Endothelial cell of umbilical vein (primary cell): ENCODE measurements at regions not wholly inside any gene's neighbourhood (a gene's known extent, or its start where the extent isn't known, plus 50 kb on each side); places are given as distances from the start of the nearest gene placed in this dataset.

Experiments
- BruUV-seq: library from RNA; stranded (reverse); fragments of 400-500 nt; replicated peaks from 2 replicates; lab custom pipeline; 2021; lab: Mats Ljungman, UMichigan
- CTCF ChIA-PET: fragments of 300-600, 350-600 bp; sonication (Branson Sonifier 250); formaldehyde crosslinking; loops from one replicate; lab custom pipeline; 2021; ENCODE audit warnings: antibody characterized with exemption, inconsistent platforms; lab: Charles Lee
- POLR2A ChIA-PET: fragments of 300-600, 350-600 bp; sonication (Branson Sonifier 250); formaldehyde crosslinking; loops from one replicate; lab custom pipeline; 2021; ENCODE audit warnings: antibody characterized with exemption, inconsistent platforms; lab: Charles Lee
- DNase-seq: peaks from one replicate; pipeline ENCODE4 v3.0.0-alpha.2; 2011; ENCODE audit warnings: low read depth, low spot score
- FAIRE-seq: peaks from 2 replicates; lab custom pipeline; 2011; peaks lifted over from hg19 to GRCh38; lab: Jason Lieb, UNC
- H2AFZ ChIP-seq: 2 replicates; pipeline ENCODE4 v1.6.0; 2012; ENCODE audit warnings: low read depth, low read length, control low read depth, inconsistent platforms
- H3K27ac ChIP-seq: 2 replicates; pipeline ENCODE4 v1.5.1; 2011; ENCODE audit warnings: low read depth, mild to moderate bottlenecking, control low read depth, low read length, moderate library complexity; ENCODE audit not compliant: insufficient read depth
- H3K27me3 ChIP-seq, 2 experiments: 2 replicates each; pipeline versions ENCODE4 v1.6.0 to v1.6.1; 2011; ENCODE audit warnings: low read length in 2 of 2, mixed read lengths in 1 of 2; ENCODE audit not compliant: control insufficient read depth in 2 of 2, insufficient read depth in 2 of 2
- H3K36me3 ChIP-seq, 2 experiments: 2 replicates in 1 of 2; 3 replicates in 1 of 2; pipeline ENCODE4 v1.5.1; 2011; ENCODE audit warnings: low read length in 2 of 2, mild to moderate bottlenecking in 1 of 2, moderate library complexity in 1 of 2; ENCODE audit not compliant: control insufficient read depth in 2 of 2, insufficient read depth in 2 of 2; ENCODE audit errors: extremely low read depth in 1 of 2
- H3K4me1 ChIP-seq: 3 replicates; pipeline ENCODE4 v1.5.1; 2011; ENCODE audit warnings: mild to moderate bottlenecking, low read length; ENCODE audit not compliant: control insufficient read depth, insufficient read depth; ENCODE audit errors: extremely low read depth
- H3K4me2 ChIP-seq: 2 replicates; pipeline ENCODE4 v1.6.1; 2011; ENCODE audit warnings: low read length, control low read depth, mixed read lengths; ENCODE audit not compliant: insufficient read depth
- H3K4me3 ChIP-seq, 3 experiments: fragments of 200-600 bp in 1 of 3; sonication (generic), shearing (Covaris generic) in 1 of 3; replicated peaks in 1 of 3; 2 replicates each; pipeline ENCODE4 v1.5.1; 2011 to 2016; ENCODE audit warnings: control low read depth in 3 of 3, low read length in 3 of 3, mild to moderate bottlenecking in 2 of 3, inconsistent platforms in 1 of 3, low read depth in 1 of 3, moderate library complexity in 1 of 3; ENCODE audit not compliant: insufficient read depth in 1 of 3
- H3K79me2 ChIP-seq: 2 replicates; pipeline ENCODE4 v1.6.0; 2012; ENCODE audit warnings: low read length, inconsistent platforms; ENCODE audit not compliant: control insufficient read depth, insufficient read depth
- H3K9ac ChIP-seq: replicated peaks from 2 replicates; pipeline ENCODE3; 2011; ENCODE audit warnings: low read length, control low read depth; ENCODE audit not compliant: insufficient read depth; ENCODE audit errors: extremely low read depth
- H3K9me1 ChIP-seq: replicated peaks from 3 replicates; pipeline ENCODE4 v1.6.0; 2011; ENCODE audit warnings: mild to moderate bottlenecking, low read length; ENCODE audit not compliant: control insufficient read depth, insufficient read depth; ENCODE audit errors: extremely low read depth
- H3K9me3 ChIP-seq: replicated peaks from 2 replicates; pipeline ENCODE4 v1.5.1; 2012; ENCODE audit warnings: low read length, inconsistent platforms; ENCODE audit not compliant: control insufficient read depth, insufficient read depth
- H4K20me1 ChIP-seq: replicated peaks from 2 replicates; pipeline ENCODE3; 2011; ENCODE audit warnings: mild to moderate bottlenecking, low read length; ENCODE audit not compliant: control insufficient read depth, insufficient read depth; ENCODE audit errors: extremely low read depth
- EZH2 ChIP-seq: IDR thresholded peaks from 2 replicates; pipeline ENCODE4 v1.6.1; 2012; ENCODE audit warnings: borderline replicate concordance, low read depth, mild to moderate bottlenecking, moderate library complexity, low read length, inconsistent platforms; ENCODE audit not compliant: severe bottlenecking
- FOS ChIP-seq: IDR thresholded peaks from 2 replicates; pipeline ENCODE4 v1.6.1; 2011; ENCODE audit warnings: mild to moderate bottlenecking, low read length, moderate library complexity, borderline replicate concordance; ENCODE audit not compliant: insufficient read depth
- GATA2 ChIP-seq: IDR thresholded peaks from 2 replicates; pipeline ENCODE4 v1.7.0; 2011; ENCODE audit warnings: low read depth, mild to moderate bottlenecking, moderate library complexity, mixed read lengths, low read length; ENCODE audit not compliant: insufficient read length, insufficient read depth
- JUN ChIP-seq: IDR thresholded peaks from 2 replicates; pipeline ENCODE4 v1.6.1; 2011; ENCODE audit warnings: borderline replicate concordance, low read depth; ENCODE audit not compliant: insufficient read length, insufficient read depth
- MYC ChIP-seq: IDR thresholded peaks from one replicate; pipeline ENCODE4 v1.6.1; 2011; ENCODE audit warnings: mild to moderate bottlenecking, low read depth, low read length
- POLR2A ChIP-seq: IDR thresholded peaks from 2 replicates; pipeline ENCODE4 v1.6.1; 2012; ENCODE audit warnings: low read depth, mild to moderate bottlenecking, control low read depth, low read length
- POLR2AphosphoS5 ChIP-seq: IDR thresholded peaks from 2 replicates; pipeline ENCODE4 v1.6.1; 2012; ENCODE audit warnings: low read depth, mild to moderate bottlenecking, control low read depth, low read length, moderate library complexity; ENCODE audit not compliant: insufficient read depth
- dilution Hi-C: fragments of 300-500 bp; cut with MboI; formaldehyde crosslinking; loops from one replicate; pipeline ENCODE4 v1.15.0; 2019; ENCODE audit warnings: low sequenced_read_pairs; ENCODE audit not compliant: extremely low pct_ligation_motif_present
- intact Hi-C: fragments of 100-400 bp; cut with micrococcal nuclease; formaldehyde crosslinking; loops from one replicate; pipeline ENCODE4 v1.10.0; 2022
- TF ChIP-seq, protein P1 (sequence below), 2 donors: IDR thresholded peaks; 1 replicate in 1 of 2; 2 replicates in 1 of 2; pipeline ENCODE4 v1.5.1; 2011; ENCODE audit warnings: low read length in 2 of 2, mild to moderate bottlenecking in 2 of 2, moderate library complexity in 2 of 2, control low read depth in 1 of 2, inconsistent platforms in 1 of 2, low read depth in 1 of 2; ENCODE audit not compliant: insufficient read depth in 1 of 2; ENCODE audit errors: extremely low read depth in 1 of 2
- TF ChIP-seq, protein P2 (sequence below): IDR thresholded peaks from 2 replicates; pipeline ENCODE4 v1.6.1; 2011; ENCODE audit not compliant: insufficient read depth, insufficient read length

DNA sequence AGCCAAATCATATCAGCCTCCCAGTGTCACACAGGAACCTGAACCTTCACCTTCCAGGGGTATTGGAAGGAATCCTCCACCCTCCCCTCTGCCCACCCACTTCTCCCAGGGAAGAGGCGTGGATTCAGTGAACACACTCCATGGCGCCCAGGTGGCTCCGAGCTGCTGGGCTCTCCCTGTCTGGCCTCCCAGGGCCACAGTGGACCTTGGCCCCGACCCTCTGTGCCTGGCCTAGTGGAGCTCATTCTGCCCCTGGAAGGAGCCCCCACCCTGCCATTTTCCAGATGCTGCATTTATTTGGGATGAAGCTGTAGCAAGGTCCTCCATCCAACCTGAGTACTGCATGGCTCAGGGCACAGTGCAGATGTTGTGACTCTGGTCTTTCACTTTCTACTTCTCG lies 1340.1 kb downstream of the TBC1D22A start:
- Histone ChIP-seq H3K4me2 (no peak overlapping the region), H3K9ac (no peak overlapping the region), H3K9me3 (peaks cover 9% of the 10 kb centered on the region), H3K27me3 (no peaks in the 10 kb centered on the region), H4K20me1 (no peaks in the 10 kb centered on the region), H3K4me3 (no peak overlapping the region), H3K27ac (no peak overlapping the region), H2AFZ (no peak overlapping the region), H3K9me1 (no peaks in the 10 kb centered on the region), H3K79me2 (no peaks in the 10 kb centered on the region), H3K36me3 (no peaks in the 10 kb centered on the region), H3K4me1 (no peaks in the 10 kb centered on the region)
- TF ChIP-seq, protein P1, sequence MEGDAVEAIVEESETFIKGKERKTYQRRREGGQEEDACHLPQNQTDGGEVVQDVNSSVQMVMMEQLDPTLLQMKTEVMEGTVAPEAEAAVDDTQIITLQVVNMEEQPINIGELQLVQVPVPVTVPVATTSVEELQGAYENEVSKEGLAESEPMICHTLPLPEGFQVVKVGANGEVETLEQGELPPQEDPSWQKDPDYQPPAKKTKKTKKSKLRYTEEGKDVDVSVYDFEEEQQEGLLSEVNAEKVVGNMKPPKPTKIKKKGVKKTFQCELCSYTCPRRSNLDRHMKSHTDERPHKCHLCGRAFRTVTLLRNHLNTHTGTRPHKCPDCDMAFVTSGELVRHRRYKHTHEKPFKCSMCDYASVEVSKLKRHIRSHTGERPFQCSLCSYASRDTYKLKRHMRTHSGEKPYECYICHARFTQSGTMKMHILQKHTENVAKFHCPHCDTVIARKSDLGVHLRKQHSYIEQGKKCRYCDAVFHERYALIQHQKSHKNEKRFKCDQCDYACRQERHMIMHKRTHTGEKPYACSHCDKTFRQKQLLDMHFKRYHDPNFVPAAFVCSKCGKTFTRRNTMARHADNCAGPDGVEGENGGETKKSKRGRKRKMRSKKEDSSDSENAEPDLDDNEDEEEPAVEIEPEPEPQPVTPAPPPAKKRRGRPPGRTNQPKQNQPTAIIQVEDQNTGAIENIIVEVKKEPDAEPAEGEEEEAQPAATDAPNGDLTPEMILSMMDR (IDR thresholded peaks at IDR 0.05; ENCODE audit: extremely low read depth in 1 of 2, insufficient read depth in 1 of 2, low read depth in 1 of 2, low read length in 2 of 2), result no peak
- TF ChIP-seq POLR2A, result no peak
- TF ChIP-seq, protein P2, sequence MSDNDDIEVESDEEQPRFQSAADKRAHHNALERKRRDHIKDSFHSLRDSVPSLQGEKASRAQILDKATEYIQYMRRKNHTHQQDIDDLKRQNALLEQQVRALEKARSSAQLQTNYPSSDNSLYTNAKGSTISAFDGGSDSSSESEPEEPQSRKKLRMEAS, result no peak
- TF ChIP-seq GATA2, result no peak
- no peak for TF ChIP-seq JUN
- TF ChIP-seq MYC, result no peak
- no peak for TF ChIP-seq FOS
- no peak for TF ChIP-seq POLR2AphosphoS5
- TF ChIP-seq EZH2, result no peak
- intact Hi-C loops, result no loop called here
- CTCF ChIA-PET, result no interaction called here
- POLR2A ChIA-PET, result no interaction called here
- dilution Hi-C loops, result no loop called here
- DNase-seq (no peak), FAIRE-seq (no peak)
- no TSS peak for BruUV-seq
